GM18507 (cell line): ENCODE measurements at regions not wholly inside any gene's neighbourhood (a gene's known extent, or its start where the extent isn't known, plus 50 kb on each side); places are given as distances from the start of the nearest gene placed in this dataset.

Experiments used
- DNase-seq: peaks from one replicate; pipeline ENCODE4 v3.0.0; 2011; ENCODE audit warnings: low read depth; ENCODE audit not compliant: insufficient read length; ENCODE audit errors: extremely low spot score
- FAIRE-seq: peaks from 2 replicates; lab custom pipeline; 2011; peaks lifted over from hg19 to GRCh38; lab: Jason Lieb, UNC

- FAIRE-seq (no peak), DNase-seq (no peak)
Observed at GRCh38 chr1:55990007-55990406, 589.4 kb downstream of the PLPP3 start.

GRCh38 chr1:55988963-55989452, 590.4 kb downstream of the PLPP3 start:
- DNase-seq (no peak), FAIRE-seq (no peak)

GRCh38 chr1:55987491-55988249, 591.7 kb downstream of the PLPP3 start:
- FAIRE-seq (no peak), DNase-seq (no peak)

- FAIRE-seq (no peak), DNase-seq (no peak)
Observed at GRCh38 chr1:55986003-55986402, 593.4 kb downstream of the PLPP3 start.

GRCh38 chr1:55981010-55981650, 598.2 kb downstream of the PLPP3 start:
- no peak for FAIRE-seq
- DNase-seq: no peak

GRCh38 chr1:55980582-55980981, 598.8 kb downstream of the PLPP3 start:
- no peak for DNase-seq
- no peak for FAIRE-seq

GRCh38 chr1:55974714-55975441, 604.5 kb downstream of the PLPP3 start:
- DNase-seq: no peak
- FAIRE-seq: no peak

GRCh38 chr1:55970526-55971110, 608.7 kb downstream of the PLPP3 start:
- no peak for FAIRE-seq

GRCh38 chr1:55969322-55969721, 610.0 kb downstream of the PLPP3 start:
- FAIRE-seq: no peak
- DNase-seq: no peak

More at GRCh38 chr1:55970526-55971110, 608.7 kb downstream of the PLPP3 start:
- no peak for DNase-seq

GRCh38 chr1:55968661-55969060, 610.7 kb downstream of the PLPP3 start:
- DNase-seq (no peak), FAIRE-seq (no peak)

GRCh38 chr1:55965981-55966461, 613.3 kb downstream of the PLPP3 start:
- FAIRE-seq: no peak
- DNase-seq: no peak

- FAIRE-seq (no peak), DNase-seq (no peak)
Observed at GRCh38 chr1:55962472-55962871, 616.9 kb downstream of the PLPP3 start.

- FAIRE-seq (no peak), DNase-seq (no peak)
Observed at GRCh38 chr1:55959136-55959548, 620.2 kb downstream of the PLPP3 start.

GRCh38 chr1:55958498-55958897, 620.9 kb downstream of the PLPP3 start:
- FAIRE-seq (no peak), DNase-seq (no peak)

GRCh38 chr1:55957276-55957675, 622.1 kb downstream of the PLPP3 start:
- DNase-seq: no peak
- no peak for FAIRE-seq

- DNase-seq: no peak
- no peak for FAIRE-seq
Observed at GRCh38 chr1:55955016-55955621, 624.2 kb downstream of the PLPP3 start.

- DNase-seq (no peak), FAIRE-seq (no peak)
Observed at GRCh38 chr1:55951291-55951690, 628.1 kb downstream of the PLPP3 start.

- FAIRE-seq: no peak
Observed at GRCh38 chr1:55947446-55947845, 631.9 kb downstream of the PLPP3 start.

GRCh38 chr1:55943721-55944435, 635.5 kb downstream of the PLPP3 start:
- FAIRE-seq (no peak), DNase-seq (no peak)

More at GRCh38 chr1:55947446-55947845, 631.9 kb downstream of the PLPP3 start:
- no peak for DNase-seq
